COLO668 (cell line): ENCODE measurements at regions not wholly inside any gene's neighbourhood (a gene's known extent, or its start where the extent isn't known, plus 50 kb on each side); places are given as distances from the start of the nearest gene placed in this dataset.

Experiments
- DNase-seq: peaks from one replicate; lab custom pipeline; 2025; ENCODE audit not compliant: unreplicated experiment; lab: John Stamatoyannopoulos, UW

DNA sequence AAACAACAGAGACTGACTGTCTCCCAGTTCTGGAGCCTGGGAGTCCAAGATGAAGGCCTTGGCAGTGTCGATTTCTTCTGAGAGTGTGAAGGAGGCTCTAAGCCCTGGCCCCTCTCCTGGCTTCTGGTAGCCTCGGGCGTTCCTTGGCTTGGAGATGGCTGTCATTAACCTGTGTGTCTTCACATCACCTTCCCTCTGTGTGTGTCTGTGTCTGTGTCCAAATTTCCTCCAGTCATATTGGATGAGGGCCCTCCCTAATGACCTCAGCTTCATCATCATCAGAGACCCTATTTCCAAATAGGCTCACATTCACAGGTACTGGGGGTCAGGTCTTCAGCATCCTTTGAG lies 138.3 kb downstream of the TOMM20 start:
- DNase-seq = no peak

GRCh38 chr1:234989479-234990327 lies 138.9 kb downstream of the TOMM20 start:
- DNase-seq = no peak

- DNase-seq = no peak
Observed at GRCh38 chr1:234989019-234989418, 139.6 kb downstream of the TOMM20 start.

DNA sequence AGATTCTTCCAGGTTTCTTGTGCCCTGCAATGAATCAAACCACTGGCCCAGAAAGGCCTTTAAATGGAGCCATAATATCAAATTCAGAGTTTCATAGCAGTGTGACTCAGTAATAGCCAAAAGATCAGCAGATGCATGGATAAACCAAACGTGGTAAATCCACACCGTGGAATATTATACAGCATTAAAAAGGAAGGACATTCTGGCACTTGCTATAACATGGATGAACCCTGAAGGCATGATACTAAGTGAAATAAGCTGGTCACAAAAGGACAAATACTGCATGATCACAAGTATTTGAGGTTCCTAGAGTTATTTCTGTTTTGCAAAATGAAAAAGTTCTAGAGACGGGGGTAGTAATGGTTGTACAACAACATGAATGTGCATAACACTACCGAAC lies 140.1 kb downstream of the TOMM20 start:
- no peak for DNase-seq

GRCh38 chr1:234988155-234988517 lies 140.5 kb downstream of the TOMM20 start:
- no peak for DNase-seq

- no peak for DNase-seq
Observed at GRCh38 chr1:234987415-234988154, 141.1 kb downstream of the TOMM20 start.

GRCh38 chr1:234986750-234987414 lies 141.8 kb downstream of the TOMM20 start:
- no peak for DNase-seq

DNA sequence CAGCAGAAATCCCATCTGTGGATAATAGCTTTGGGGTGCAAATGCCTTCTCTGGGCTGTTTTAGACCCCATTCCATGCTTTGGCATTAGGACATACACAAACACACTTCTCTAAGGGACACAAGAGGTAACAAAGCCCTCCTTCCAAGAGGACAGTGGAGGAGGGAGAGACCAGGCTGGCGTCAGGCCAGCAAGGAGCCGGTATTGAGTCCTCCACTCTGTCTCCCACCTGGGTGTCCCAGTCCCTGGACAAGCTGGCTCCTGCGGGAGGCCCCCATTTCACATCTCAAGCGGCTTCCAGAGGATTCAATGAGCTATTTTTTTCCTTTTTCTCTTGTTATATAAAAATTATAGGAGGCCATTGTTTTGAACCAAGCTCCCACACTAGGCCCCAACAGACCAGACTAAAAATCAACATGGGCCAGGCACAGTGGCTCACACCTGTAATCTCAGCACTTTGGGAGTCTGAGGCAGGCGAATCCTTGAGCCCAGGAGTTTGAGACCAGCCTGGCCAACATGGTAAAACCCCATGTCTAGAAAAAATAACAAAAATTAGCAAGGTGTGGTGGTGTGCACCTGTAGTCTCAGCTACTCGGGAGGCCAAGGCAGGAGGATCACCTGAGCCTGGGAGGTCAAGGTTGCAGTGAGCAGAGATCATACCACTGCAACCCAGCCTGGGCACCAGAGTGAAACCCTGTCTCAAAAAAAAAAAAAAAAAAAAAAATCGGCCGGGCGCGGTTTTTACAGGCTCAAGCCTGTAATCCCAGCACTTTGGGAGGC lies 142.9 kb downstream of the TOMM20 start:
- DNase-seq = no peak

GRCh38 chr1:234985007-234985370 lies 143.6 kb downstream of the TOMM20 start:
- no peak for DNase-seq

DNA sequence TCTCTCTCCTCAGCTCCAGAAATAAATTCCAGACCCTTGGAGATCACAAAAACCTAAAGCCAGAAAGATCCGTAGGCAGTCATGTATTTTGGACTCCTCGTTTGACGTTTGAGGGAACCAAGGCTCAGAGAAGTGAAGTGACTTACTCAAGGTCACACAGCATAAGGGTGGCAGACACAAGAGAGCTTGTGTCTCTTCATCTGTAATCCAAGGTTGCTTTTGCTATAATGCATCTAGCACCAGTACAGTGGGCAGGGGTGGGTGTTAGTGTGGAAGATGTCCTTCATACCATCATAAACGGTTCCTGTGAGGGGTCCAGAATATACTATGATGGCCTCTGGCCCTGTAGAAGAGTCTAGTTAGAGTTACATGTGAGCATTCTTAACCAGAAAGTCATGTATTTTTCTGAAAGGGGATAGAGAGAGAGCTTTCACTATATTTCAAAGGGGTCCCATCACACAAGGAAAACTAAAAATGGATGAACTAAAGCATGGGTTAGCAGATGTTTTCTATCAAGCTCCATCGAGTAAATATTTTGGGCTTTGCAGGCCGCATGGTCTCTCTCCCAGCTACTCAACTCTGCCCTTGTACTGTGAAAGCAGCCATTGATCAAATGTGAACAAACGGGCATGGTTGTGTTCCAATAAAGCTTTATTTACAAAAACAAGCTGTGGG lies 144.9 kb downstream of the TOMM20 start:
- DNase-seq = no peak

DNA sequence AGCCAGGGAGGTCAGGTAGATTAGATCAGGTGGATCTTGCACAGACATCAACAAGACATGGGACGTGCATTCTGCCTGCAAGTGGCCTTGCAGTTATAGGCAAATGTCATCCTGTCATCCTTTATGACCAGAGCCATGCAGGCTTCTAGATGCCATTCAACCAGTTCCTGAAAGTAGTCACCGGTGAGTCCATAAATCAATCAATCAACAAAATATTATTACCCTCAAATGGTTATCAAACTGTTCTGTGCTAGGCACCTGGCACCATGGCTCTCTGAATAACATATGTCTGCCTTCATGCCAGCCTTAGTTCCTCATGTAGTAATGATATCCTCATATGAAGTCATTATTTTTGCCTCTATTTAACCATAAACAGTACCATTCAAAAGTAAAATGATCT lies 146.9 kb downstream of the TOMM20 start:
- DNase-seq = no peak

DNA sequence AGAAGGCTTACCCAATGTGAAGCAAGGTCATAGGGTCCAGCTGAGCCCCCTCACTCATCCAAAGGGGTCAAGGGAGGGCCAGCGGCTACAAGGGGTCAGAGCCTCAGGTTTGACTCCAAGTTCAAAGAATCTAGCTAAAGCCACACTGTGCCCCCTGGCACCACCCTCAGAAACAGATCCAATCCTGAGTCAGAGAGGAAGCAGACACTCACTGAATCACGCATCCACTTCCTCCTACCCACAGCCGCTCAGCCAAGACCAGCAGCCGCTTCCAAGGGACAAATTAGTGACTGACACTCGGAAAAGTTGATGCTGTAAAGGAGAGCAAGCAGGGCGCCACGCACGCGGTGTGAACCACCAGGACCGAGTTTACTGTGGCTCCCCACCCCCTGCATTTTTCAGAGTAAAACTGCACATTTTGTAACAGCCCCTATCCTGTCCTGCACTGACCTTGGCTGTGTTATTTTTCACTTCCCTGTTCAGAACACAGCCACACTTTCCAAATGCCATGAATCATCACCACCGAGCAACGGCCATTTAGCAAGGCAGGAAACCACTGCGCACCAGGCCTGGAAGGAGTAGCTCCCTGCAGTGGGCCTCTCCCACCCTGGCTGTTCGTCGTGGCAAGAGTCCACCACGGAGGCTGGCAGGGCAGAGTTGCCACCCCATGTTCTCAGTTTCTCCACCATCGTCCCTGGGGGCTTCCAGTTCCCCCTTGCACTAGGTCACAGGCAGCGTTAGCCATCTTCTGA lies 147.8 kb downstream of the TOMM20 start:
- DNase-seq = no peak

GRCh38 chr1:234980291-234980644 lies 148.4 kb downstream of the TOMM20 start:
- DNase-seq = no peak

DNA sequence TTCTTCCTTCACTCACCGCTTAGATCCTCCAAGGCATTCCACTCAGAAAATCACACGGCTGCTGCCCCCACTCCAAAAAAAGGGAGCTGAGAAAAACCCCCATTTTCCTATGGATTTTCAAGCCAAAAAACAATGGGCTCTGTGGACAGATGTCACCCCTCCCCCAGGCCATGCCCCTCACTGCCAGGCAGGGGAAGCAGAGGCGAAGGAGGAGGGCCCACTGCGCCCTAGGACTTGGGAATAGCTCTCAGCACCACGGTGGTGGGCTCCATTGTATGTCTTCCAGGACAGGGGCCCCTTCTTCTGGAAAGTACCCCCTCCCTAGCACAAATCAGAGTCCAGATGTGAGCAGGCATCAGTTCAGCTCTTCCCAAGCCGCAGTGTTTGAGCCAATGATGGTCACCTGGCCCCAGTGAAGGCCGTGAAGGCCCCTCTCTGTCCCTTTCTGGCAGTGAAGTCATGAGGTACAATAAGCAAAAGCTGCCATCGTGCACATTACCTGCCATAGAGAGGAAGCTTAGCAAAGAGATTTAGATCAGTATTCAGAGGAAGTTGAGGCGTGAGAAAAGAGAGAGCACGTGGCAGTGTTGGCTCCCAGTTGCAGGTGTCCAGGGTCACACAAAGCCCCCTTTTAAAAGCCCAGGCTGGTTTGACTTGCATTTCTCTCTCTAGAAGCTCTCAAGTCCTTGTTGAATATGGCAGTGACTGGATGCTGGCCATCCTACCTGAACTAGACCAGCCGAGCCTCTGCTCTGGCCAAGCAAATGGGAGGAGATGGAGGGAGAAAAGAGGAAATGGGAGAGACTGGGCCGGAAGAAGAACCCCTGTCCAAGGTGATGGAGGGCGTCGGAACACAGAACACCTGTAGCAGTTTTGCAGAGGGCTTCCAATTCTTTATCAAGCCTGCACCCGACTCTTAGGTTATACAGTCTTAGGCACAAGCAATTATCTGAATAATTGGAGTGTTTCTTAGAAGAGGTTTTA lies 149.0 kb downstream of the TOMM20 start:
- DNase-seq = no peak

- peak; percentile 66 for DNase-seq
Observed at GRCh38 chr1:234978397-234979295, 150.0 kb downstream of the TOMM20 start.

- DNase-seq = peak; percentile 92
Observed at GRCh38 chr1:234977875-234978396, 150.7 kb downstream of the TOMM20 start.

- no peak for DNase-seq
Observed at GRCh38 chr1:234976861-234977680, 151.6 kb downstream of the TOMM20 start.
